Breast epithelium (tissue), 3 donors: ENCODE measurements at regions not wholly inside any gene's neighbourhood (a gene's known extent, or its start where the extent isn't known, plus 50 kb on each side); places are given as distances from the start of the nearest gene placed in this dataset.

ENCODE experiments used
- CTCF ChIP-seq, 3 donors: fragments of 450-650 bp; IDR thresholded peaks; one replicate each; pipeline ENCODE4 v1.5.1; 2016 to 2017; ENCODE audit warnings: antibody characterized with exemption in 3 of 3, mild to moderate bottlenecking in 3 of 3, moderate library complexity in 3 of 3
- POLR2A ChIP-seq: fragments of 450-650 bp; IDR thresholded peaks from one replicate; pipeline ENCODE4 v1.6.1; 2016; ENCODE audit warnings: antibody characterized with exemption, mild to moderate bottlenecking, moderate library complexity

GRCh38 chr20:52801628-52802006 is 170.5 kb upstream of the TSHZ2 start:
- TF ChIP-seq CTCF (IDR thresholded peaks at IDR 0.05) (no peak), POLR2A (no peak)
